ENCODE measurements at regions not wholly inside any gene's neighbourhood (a gene's known extent, or its start where the extent isn't known, plus 50 kb on each side); places are given as distances from the start of the nearest gene placed in this dataset.

DNA sequence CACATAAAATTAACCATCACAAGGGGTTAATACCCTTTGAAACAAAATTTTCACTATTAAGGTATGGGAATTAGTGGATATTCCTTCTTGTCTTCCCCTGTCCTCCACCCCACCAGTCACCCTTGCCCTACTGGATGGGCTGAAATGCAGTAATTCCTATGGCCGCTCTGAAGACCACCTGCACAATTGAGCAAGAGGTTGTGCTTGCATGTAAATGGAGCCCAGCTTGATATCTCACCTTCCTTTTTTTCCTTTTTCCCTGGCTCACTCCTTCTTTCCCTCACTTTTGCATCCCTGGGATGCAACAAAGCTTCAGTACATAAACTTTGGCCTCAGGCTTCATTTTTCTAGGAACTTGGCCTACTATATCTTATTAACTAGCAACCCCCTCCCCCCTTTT, 184.6 kb downstream of the SNX10 start:
- Histone ChIP-seq H3K9me3 (no peaks in the 10 kb centered on the region), H3K4me1 (no peaks in the 10 kb centered on the region), H3K27ac (no peak overlapping the region), H3K4me3 (no peak overlapping the region), H3K36me3 (no peaks in the 10 kb centered on the region), H3K27me3 (no peaks in the 10 kb centered on the region)
- DNase-seq (ENCODE audit: low spot score), result no peak
- no peak for TF ChIP-seq CTCF (IDR thresholded peaks at IDR 0.05)

- no peaks in the 10 kb centered on the region for H3K9me3 ChIP-seq
Observed at GRCh38 chr7:26477381-26477990, 185.8 kb downstream of the SNX10 start.

DNA sequence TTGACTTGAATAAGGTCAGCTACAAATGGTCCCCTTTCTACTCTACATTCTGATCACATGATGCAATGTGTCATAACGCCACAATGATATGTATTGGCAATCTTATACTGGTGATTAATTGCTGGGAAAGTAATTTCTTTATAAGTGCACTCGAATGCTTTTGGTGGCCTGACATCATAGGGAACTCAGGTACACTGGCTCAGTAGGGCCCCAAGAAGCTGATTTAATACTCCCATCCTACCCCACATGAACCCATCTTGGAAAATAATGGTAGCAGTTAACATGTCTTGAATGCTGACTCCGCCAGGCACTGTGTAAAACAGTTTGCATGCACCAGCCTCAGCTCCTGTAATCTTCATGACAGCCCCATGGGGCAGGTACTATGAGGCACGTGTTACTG, 186.9 kb downstream of the SNX10 start:
- H3K9me3 ChIP-seq, result no peaks in the 10 kb centered on the region
- no peak overlapping the region for H3K4me3 ChIP-seq
- no peaks in the 10 kb centered on the region for H3K36me3 ChIP-seq
- no peak for DNase-seq (ENCODE audit: low spot score)
- H3K27ac ChIP-seq, result no peak overlapping the region
- no peaks in the 10 kb centered on the region for H3K4me1 ChIP-seq
- TF ChIP-seq CTCF (IDR thresholded peaks at IDR 0.05), result no peak
- no peaks in the 10 kb centered on the region for H3K27me3 ChIP-seq

More at GRCh38 chr7:26477381-26477990, 185.8 kb downstream of the SNX10 start:
- H3K27ac ChIP-seq, result no peak overlapping the region
- H3K36me3 ChIP-seq, result no peaks in the 10 kb centered on the region
- no peak for DNase-seq (ENCODE audit: low spot score)
- no peak overlapping the region for H3K4me3 ChIP-seq
- H3K27me3 ChIP-seq, result no peaks in the 10 kb centered on the region
- no peak for TF ChIP-seq CTCF (IDR thresholded peaks at IDR 0.05)
- H3K4me1 ChIP-seq, result no peaks in the 10 kb centered on the region

GRCh38 chr7:26479581-26479980, 187.9 kb downstream of the SNX10 start:
- Histone ChIP-seq H3K4me1 (no peaks in the 10 kb centered on the region), H3K4me3 (no peak overlapping the region), H3K36me3 (no peaks in the 10 kb centered on the region), H3K27ac (no peak overlapping the region), H3K27me3 (no peaks in the 10 kb centered on the region), H3K9me3 (no peaks in the 10 kb centered on the region)
- no peak for DNase-seq (ENCODE audit: low spot score)
- no peak for TF ChIP-seq CTCF (IDR thresholded peaks at IDR 0.05)

DNA sequence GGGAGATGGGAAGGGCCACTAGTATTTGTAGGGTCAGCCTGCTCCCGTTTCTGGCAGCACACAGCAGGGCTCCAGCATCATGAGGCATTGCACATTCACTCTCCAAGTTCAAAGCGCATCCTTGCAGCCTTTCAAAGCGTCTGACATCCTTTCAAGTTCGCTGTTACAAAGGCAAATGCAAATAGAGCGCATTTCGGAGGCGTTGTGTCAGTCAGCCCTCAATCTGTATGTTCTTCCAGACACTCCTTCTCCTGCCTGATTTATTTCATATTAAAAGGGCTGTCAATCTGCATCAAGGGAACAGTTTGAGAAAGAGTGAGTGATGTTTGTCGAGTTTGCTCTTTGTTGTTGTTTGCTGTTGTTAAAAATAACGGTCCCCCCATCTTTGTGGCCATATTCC, 188.5 kb downstream of the SNX10 start:
- Histone ChIP-seq H3K4me3 (no peak overlapping the region), H3K4me1 (no peaks in the 10 kb centered on the region), H3K9me3 (no peaks in the 10 kb centered on the region), H3K27ac (no peak overlapping the region), H3K36me3 (no peaks in the 10 kb centered on the region), H3K27me3 (no peaks in the 10 kb centered on the region)
- no peak for TF ChIP-seq CTCF (IDR thresholded peaks at IDR 0.05)
- DNase-seq (ENCODE audit: low spot score), result no peak

- no peaks in the 10 kb centered on the region for H3K27me3 ChIP-seq
- no peak overlapping the region for H3K27ac ChIP-seq
- TF ChIP-seq CTCF (IDR thresholded peaks at IDR 0.05), result no peak
- no peak for DNase-seq (ENCODE audit: low spot score)
- H3K9me3 ChIP-seq, result no peaks in the 10 kb centered on the region
- H3K4me1 ChIP-seq, result no peaks in the 10 kb centered on the region
- H3K36me3 ChIP-seq, result no peaks in the 10 kb centered on the region
- no peak overlapping the region for H3K4me3 ChIP-seq
Observed at GRCh38 chr7:26482927-26483326, 191.3 kb downstream of the SNX10 start.

Measured in right atrium auricular region (tissue), 2 donors.